Panc1 (cell line): ENCODE measurements at regions not wholly inside any gene's neighbourhood (a gene's known extent, or its start where the extent isn't known, plus 50 kb on each side); places are given as distances from the start of the nearest gene placed in this dataset.

Source experiments
- ATAC-seq: fragments of 200-7000 bp; cut with Tn5 transposase; 2 replicates; pipeline ENCODE4 v1.9.1; 2020; ENCODE audit warnings: mild to moderate bottlenecking, moderate library complexity
- BruUV-seq: library from RNA; stranded (reverse); fragments of 400-500 nt; replicated peaks from 2 replicates; lab custom pipeline; 2021; lab: Mats Ljungman, UMichigan
- CTCF ChIA-PET: fragments of 300-600 bp; sonication (Branson Sonifier 250); formaldehyde crosslinking; loops from one replicate; lab custom pipeline; 2022; ENCODE audit warnings: antibody characterized with exemption; lab: Charles Lee
- POLR2A ChIA-PET: fragments of 300-600 bp; sonication (Branson Sonifier 250); formaldehyde crosslinking; loops from one replicate; lab custom pipeline; 2022; ENCODE audit warnings: antibody characterized with exemption; lab: Charles Lee
- DNase-seq: peaks from one replicate; pipeline ENCODE4 v3.0.0-alpha.2; 2010; ENCODE audit warnings: low read depth, low spot score
- H3K27ac ChIP-seq: 2 replicates; pipeline ENCODE4 v1.5.1; 2011; ENCODE audit warnings: mild to moderate bottlenecking, low read length, inconsistent platforms
- H3K27me3 ChIP-seq: fragments of 200-500 bp; sonication (Bioruptor generic); 2 replicates; pipeline ENCODE4 v1.6.0; 2014; ENCODE audit warnings: low read length, inconsistent platforms; ENCODE audit not compliant: control insufficient read depth, insufficient read depth
- H3K36me3 ChIP-seq: fragments of 200-500 bp; sonication (Bioruptor generic); 2 replicates; pipeline ENCODE4 v1.5.1; 2014; ENCODE audit warnings: inconsistent platforms, mild to moderate bottlenecking, low read length, moderate library complexity; ENCODE audit not compliant: control insufficient read depth, insufficient read depth
- H3K4me1 ChIP-seq: 2 replicates; pipeline ENCODE4 v1.5.1; 2011; ENCODE audit warnings: inconsistent platforms, mild to moderate bottlenecking, low read length, moderate library complexity; ENCODE audit not compliant: control insufficient read depth, insufficient read depth
- H3K4me3 ChIP-seq, 2 experiments: 2 replicates each; pipeline ENCODE4 v1.5.1; 2011 to 2012; ENCODE audit warnings: low read depth in 2 of 2, low read length in 2 of 2, mild to moderate bottlenecking in 2 of 2, inconsistent platforms in 1 of 2, moderate library complexity in 1 of 2
- H3K9me3 ChIP-seq: fragments of 200-500 bp; sonication (Bioruptor generic); 2 replicates; pipeline ENCODE4 v1.5.1; 2014; ENCODE audit warnings: low read depth, mild to moderate bottlenecking, inconsistent platforms, low read length, moderate library complexity; ENCODE audit not compliant: control insufficient read depth, insufficient read depth
- POLR2AphosphoS5 ChIP-seq: IDR thresholded peaks from 2 replicates; pipeline ENCODE4 v1.6.1; 2012; ENCODE audit warnings: mild to moderate bottlenecking, low read depth, low read length, moderate library complexity
- REST ChIP-seq, 2 experiments: IDR thresholded peaks; 2 replicates each; pipeline ENCODE4 v1.6.1; 2011 to 2012; ENCODE audit warnings: low read depth in 2 of 2, control low read depth in 1 of 2, low read length in 1 of 2, mild to moderate bottlenecking in 1 of 2, moderate library complexity in 1 of 2; ENCODE audit not compliant: insufficient read depth in 1 of 2
- SIN3A ChIP-seq: IDR thresholded peaks from 2 replicates; pipeline ENCODE4 v1.6.1; 2012; ENCODE audit warnings: low read depth, mild to moderate bottlenecking, low read length, moderate library complexity, borderline replicate concordance; ENCODE audit not compliant: insufficient read depth
- TCF7L2 ChIP-seq: IDR thresholded peaks from 2 replicates; pipeline ENCODE4 v1.6.1; 2011; ENCODE audit warnings: mild to moderate bottlenecking, low read depth, low read length, inconsistent platforms
- in situ Hi-C: cut with HindIII; loops from 2 replicates; pipeline ENCODE4 v1.10.0; 2016; ENCODE audit warnings: low sequenced_read_pairs, low pct_unique_long_range_greater_than_20kb
- intact Hi-C: fragments of 100-400 bp; cut with micrococcal nuclease; formaldehyde crosslinking; loops from one replicate; pipeline ENCODE4 v1.10.0; 2022; ENCODE audit not compliant: unreplicated experiment
- TF ChIP-seq, protein P1 (sequence below): fragments of 450-650 bp; IDR thresholded peaks from 2 replicates; pipeline ENCODE4 v1.5.1; 2017; ENCODE audit warnings: mild to moderate bottlenecking

GRCh38 chr1:164912290-164912689, 353.3 kb downstream of the PBX1 start:
- no peaks in the 10 kb centered on the region for H3K36me3 ChIP-seq
- no peaks in the 10 kb centered on the region for H3K9me3 ChIP-seq
- CTCF ChIA-PET, result no interaction called here
- ATAC-seq, result no peak
- TF ChIP-seq POLR2AphosphoS5 (no peak), REST (IDR thresholded peaks at IDR 0.05; ENCODE audit: insufficient read depth in 1 of 2, low read depth in 2 of 2, low read length in 1 of 2) (no peak), SIN3A (no peak), TCF7L2 (no peak)
- TF ChIP-seq, protein P1, sequence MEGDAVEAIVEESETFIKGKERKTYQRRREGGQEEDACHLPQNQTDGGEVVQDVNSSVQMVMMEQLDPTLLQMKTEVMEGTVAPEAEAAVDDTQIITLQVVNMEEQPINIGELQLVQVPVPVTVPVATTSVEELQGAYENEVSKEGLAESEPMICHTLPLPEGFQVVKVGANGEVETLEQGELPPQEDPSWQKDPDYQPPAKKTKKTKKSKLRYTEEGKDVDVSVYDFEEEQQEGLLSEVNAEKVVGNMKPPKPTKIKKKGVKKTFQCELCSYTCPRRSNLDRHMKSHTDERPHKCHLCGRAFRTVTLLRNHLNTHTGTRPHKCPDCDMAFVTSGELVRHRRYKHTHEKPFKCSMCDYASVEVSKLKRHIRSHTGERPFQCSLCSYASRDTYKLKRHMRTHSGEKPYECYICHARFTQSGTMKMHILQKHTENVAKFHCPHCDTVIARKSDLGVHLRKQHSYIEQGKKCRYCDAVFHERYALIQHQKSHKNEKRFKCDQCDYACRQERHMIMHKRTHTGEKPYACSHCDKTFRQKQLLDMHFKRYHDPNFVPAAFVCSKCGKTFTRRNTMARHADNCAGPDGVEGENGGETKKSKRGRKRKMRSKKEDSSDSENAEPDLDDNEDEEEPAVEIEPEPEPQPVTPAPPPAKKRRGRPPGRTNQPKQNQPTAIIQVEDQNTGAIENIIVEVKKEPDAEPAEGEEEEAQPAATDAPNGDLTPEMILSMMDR, result no peak
- in situ Hi-C loops (no loop called here), intact Hi-C loops (no loop called here)
- no TSS peak for BruUV-seq
- POLR2A ChIA-PET, result no interaction called here
- no peaks in the 10 kb centered on the region for H3K4me1 ChIP-seq
- DNase-seq, result no peak
- H3K27ac ChIP-seq, result no peak overlapping the region
- H3K4me3 ChIP-seq, result no peak overlapping the region
- H3K27me3 ChIP-seq, result no peaks in the 10 kb centered on the region; the same call in 1 of the 2 replicates

DNA sequence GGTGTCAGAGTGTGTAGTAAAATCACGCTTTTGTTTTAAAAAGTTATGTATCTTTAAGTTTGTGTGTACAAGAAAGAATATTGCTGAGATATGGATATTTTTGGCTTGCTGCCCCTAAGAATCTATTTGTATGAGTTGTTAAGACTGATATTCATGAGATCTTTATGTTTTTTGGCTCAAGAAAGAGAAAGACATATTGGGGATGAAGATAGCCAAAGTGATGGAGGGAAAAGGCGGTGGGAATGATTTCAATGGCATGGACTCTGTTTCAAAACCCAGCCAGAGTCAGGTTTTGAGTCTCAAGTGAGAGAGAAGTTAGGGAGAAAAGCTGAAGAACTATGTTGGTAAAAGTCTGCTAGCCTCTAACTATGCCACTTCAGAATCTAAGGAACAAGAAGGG, 351.7 kb downstream of the PBX1 start:
- in situ Hi-C loops (no loop called here), intact Hi-C loops (no loop called here)
- no peak for TF ChIP-seq REST (IDR thresholded peaks at IDR 0.05; ENCODE audit: insufficient read depth in 1 of 2, low read depth in 2 of 2, low read length in 1 of 2)
- no peak for TF ChIP-seq TCF7L2
- no peak for TF ChIP-seq SIN3A
- TF ChIP-seq, protein P1, result no peak
- no peak for TF ChIP-seq POLR2AphosphoS5
- ChIA-PET POLR2A (no interaction called here), CTCF (no interaction called here)
- DNase-seq, result no peak
- Histone ChIP-seq H3K27ac (no peak overlapping the region), H3K4me3 (no peak overlapping the region), H3K27me3 (no peaks in the 10 kb centered on the region), H3K9me3 (no peaks in the 10 kb centered on the region), H3K4me1 (no peaks in the 10 kb centered on the region), H3K36me3 (no peaks in the 10 kb centered on the region)
- BruUV-seq, result no TSS peak
- ATAC-seq, result no peak
